ENCODE measurements at regions not wholly inside any gene's neighbourhood (a gene's known extent, or its start where the extent isn't known, plus 50 kb on each side); places are given as distances from the start of the nearest gene placed in this dataset.

DNA sequence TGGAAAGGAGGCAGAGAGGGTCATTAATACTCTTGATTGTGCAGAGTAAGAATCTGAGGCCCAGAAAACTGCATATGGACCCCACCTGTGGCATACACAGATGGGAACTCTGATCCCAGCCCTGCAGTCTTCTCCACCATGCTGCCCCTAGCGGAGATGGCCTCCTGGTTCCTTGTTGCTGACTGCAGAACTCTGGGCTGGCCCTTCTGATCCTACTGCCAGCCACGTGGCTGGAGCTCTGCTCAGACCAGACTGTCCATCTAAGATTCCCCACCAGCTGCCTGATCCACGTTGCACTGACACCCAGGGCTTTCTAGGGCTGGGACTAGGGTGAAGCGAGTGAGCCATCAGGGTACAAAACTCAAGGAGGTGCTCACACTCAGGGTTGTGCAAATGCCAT lies 245.7 kb upstream of the NR4A3 start:
- DNase-seq (ENCODE audit: low spot score): no peak
- Histone ChIP-seq H2BK120ac (ENCODE audit: low read depth, low read length) (no peak overlapping the region), H3K4ac (ENCODE audit: low read length) (no peak overlapping the region), H3K18ac (ENCODE audit: low read length) (no peak overlapping the region), H2AK5ac (ENCODE audit: low read depth, low read length) (no peak overlapping the region), H2AFZ (ENCODE audit: low read length) (no peak overlapping the region), H2BK15ac (ENCODE audit: low read length) (no peak overlapping the region), H3K14ac (ENCODE audit: low read length) (no peak overlapping the region), H3K27me3 (ENCODE audit: control insufficient read depth in 3 of 3, insufficient read depth in 3 of 3, low read depth in 1 of 3, low read length in 3 of 3) (no peaks in the 10 kb centered on the region), H4K8ac (ENCODE audit: low read depth, low read length) (no peak overlapping the region), H2BK5ac (ENCODE audit: low read length) (no peak overlapping the region), H3K27ac (replicated peaks; ENCODE audit: low read length) (no peak overlapping the region), H4K91ac (ENCODE audit: low read depth, low read length, poor library complexity) (no peak overlapping the region), H3K9me3 (replicated peaks in 1 of 2; ENCODE audit: control insufficient read depth in 2 of 2, insufficient read depth in 1 of 2, low read depth in 1 of 2, low read length in 2 of 2) (no peaks in the 10 kb centered on the region), H3K79me1 (ENCODE audit: low read depth, low read length) (no peaks in the 10 kb centered on the region), H3K4me2 (ENCODE audit: insufficient read depth, low read length, poor library complexity, severe bottlenecking) (no peak overlapping the region), H2BK12ac (ENCODE audit: low read length) (no peak overlapping the region), H3K4me1 (ENCODE audit: control insufficient read depth in 2 of 2, insufficient read depth in 1 of 2, low read depth in 1 of 2, low read length in 2 of 2) (peaks cover 0 to 1% of the 10 kb centered on the region in 2 donors), H3K4me3 (ENCODE audit: low read length in 2 of 2) (no peak overlapping the region), H3K23ac (ENCODE audit: low read depth, low read length, poor library complexity) (no peak overlapping the region), H3K36me3 (replicated peaks in 1 of 2; ENCODE audit: control insufficient read depth in 2 of 2, insufficient read depth in 2 of 2, low read length in 2 of 2) (no peaks in the 10 kb centered on the region), H3K9ac (ENCODE audit: low read depth, low read length, poor library complexity) (no peak overlapping the region)
- no CpG with 5 or more reads among the region's 4 CpGs for WGBS, 2 donors (ENCODE audit: extremely low coverage in 2 of 2, insufficient read length in 2 of 2, insufficient replicate concordance in 1 of 2)

DNA sequence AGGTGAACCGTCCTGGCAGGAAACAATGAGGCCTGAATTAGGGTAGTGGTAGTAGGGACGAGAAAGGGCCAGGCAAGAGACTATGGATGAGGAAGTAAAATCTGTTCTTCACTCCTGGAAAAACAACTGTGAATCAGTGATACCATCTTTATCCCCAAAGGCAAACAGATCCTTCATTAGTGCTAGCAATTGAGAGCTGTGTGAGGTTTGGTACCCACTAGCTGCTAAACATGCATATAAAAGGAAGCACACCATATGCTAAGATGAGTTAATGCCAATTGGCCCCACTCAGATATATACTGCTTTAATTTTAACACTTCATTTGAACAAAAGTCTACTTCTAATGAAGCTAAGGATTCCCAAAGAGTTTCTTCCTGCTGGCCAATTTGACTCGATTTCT lies 244.8 kb upstream of the NR4A3 start:
- no peak overlapping the region for H3K27ac ChIP-seq (replicated peaks; ENCODE audit: low read length)
- no peak overlapping the region for H2AFZ ChIP-seq (ENCODE audit: low read length)
- H3K4me3 ChIP-seq (ENCODE audit: low read length in 2 of 2): no peak overlapping the region
- no CpG with 5 or more reads among the region's 3 CpGs for WGBS, 2 donors (ENCODE audit: extremely low coverage in 2 of 2, insufficient read length in 2 of 2, insufficient replicate concordance in 1 of 2)
- no peak overlapping the region for H2BK5ac ChIP-seq (ENCODE audit: low read length)
- peaks cover 0 to 1% of the 10 kb centered on the region in 2 donors for H3K4me1 ChIP-seq (ENCODE audit: control insufficient read depth in 2 of 2, insufficient read depth in 1 of 2, low read depth in 1 of 2, low read length in 2 of 2)
- H4K8ac ChIP-seq (ENCODE audit: low read depth, low read length): no peak overlapping the region
- H3K4ac ChIP-seq (ENCODE audit: low read length): no peak overlapping the region
- H3K36me3 ChIP-seq (replicated peaks in 1 of 2; ENCODE audit: control insufficient read depth in 2 of 2, insufficient read depth in 2 of 2, low read length in 2 of 2): no peaks in the 10 kb centered on the region
- H3K79me1 ChIP-seq (ENCODE audit: low read depth, low read length): no peaks in the 10 kb centered on the region
- no peak for DNase-seq (ENCODE audit: low spot score)
- no peaks in the 10 kb centered on the region for H3K9me3 ChIP-seq (replicated peaks in 1 of 2; ENCODE audit: control insufficient read depth in 2 of 2, insufficient read depth in 1 of 2, low read depth in 1 of 2, low read length in 2 of 2)
- H3K9ac ChIP-seq (ENCODE audit: low read depth, low read length, poor library complexity): no peak overlapping the region
- no peak overlapping the region for H4K91ac ChIP-seq (ENCODE audit: low read depth, low read length, poor library complexity)
- no peak overlapping the region for H2BK15ac ChIP-seq (ENCODE audit: low read length)
- H3K27me3 ChIP-seq (ENCODE audit: control insufficient read depth in 3 of 3, insufficient read depth in 3 of 3, low read depth in 1 of 3, low read length in 3 of 3): no peaks in the 10 kb centered on the region
- H2BK120ac ChIP-seq (ENCODE audit: low read depth, low read length): no peak overlapping the region
- no peak overlapping the region for H3K18ac ChIP-seq (ENCODE audit: low read length)
- H2BK12ac ChIP-seq (ENCODE audit: low read length): no peak overlapping the region
- H3K23ac ChIP-seq (ENCODE audit: low read depth, low read length, poor library complexity): no peak overlapping the region
- no peak overlapping the region for H2AK5ac ChIP-seq (ENCODE audit: low read depth, low read length)
- no peak overlapping the region for H3K4me2 ChIP-seq (ENCODE audit: insufficient read depth, low read length, poor library complexity, severe bottlenecking)
- H3K14ac ChIP-seq (ENCODE audit: low read length): no peak overlapping the region

GRCh38 chr9:99577351-99577750 lies 244.3 kb upstream of the NR4A3 start:
- Histone ChIP-seq H2AK5ac (ENCODE audit: low read depth, low read length) (no peak overlapping the region), H3K9me3 (replicated peaks in 1 of 2; ENCODE audit: control insufficient read depth in 2 of 2, insufficient read depth in 1 of 2, low read depth in 1 of 2, low read length in 2 of 2) (no peaks in the 10 kb centered on the region), H3K4ac (ENCODE audit: low read length) (no peak overlapping the region), H4K8ac (ENCODE audit: low read depth, low read length) (no peak overlapping the region), H3K79me1 (ENCODE audit: low read depth, low read length) (no peaks in the 10 kb centered on the region), H3K4me1 (ENCODE audit: control insufficient read depth in 2 of 2, insufficient read depth in 1 of 2, low read depth in 1 of 2, low read length in 2 of 2) (peaks cover 0 to 1% of the 10 kb centered on the region in 2 donors), H3K23ac (ENCODE audit: low read depth, low read length, poor library complexity) (no peak overlapping the region), H2AFZ (ENCODE audit: low read length) (no peak overlapping the region), H3K18ac (ENCODE audit: low read length) (no peak overlapping the region), H3K9ac (ENCODE audit: low read depth, low read length, poor library complexity) (no peak overlapping the region), H4K91ac (ENCODE audit: low read depth, low read length, poor library complexity) (no peak overlapping the region), H2BK120ac (ENCODE audit: low read depth, low read length) (no peak overlapping the region), H3K4me2 (ENCODE audit: insufficient read depth, low read length, poor library complexity, severe bottlenecking) (no peak overlapping the region), H2BK15ac (ENCODE audit: low read length) (no peak overlapping the region), H3K14ac (ENCODE audit: low read length) (no peak overlapping the region), H3K27ac (replicated peaks; ENCODE audit: low read length) (no peak overlapping the region), H3K4me3 (ENCODE audit: low read length in 2 of 2) (no peak overlapping the region), H3K36me3 (replicated peaks in 1 of 2; ENCODE audit: control insufficient read depth in 2 of 2, insufficient read depth in 2 of 2, low read length in 2 of 2) (no peaks in the 10 kb centered on the region), H3K27me3 (ENCODE audit: control insufficient read depth in 3 of 3, insufficient read depth in 3 of 3, low read depth in 1 of 3, low read length in 3 of 3) (no peaks in the 10 kb centered on the region), H2BK12ac (ENCODE audit: low read length) (no peak overlapping the region), H2BK5ac (ENCODE audit: low read length) (no peak overlapping the region)
- no CpG with 5 or more reads among the region's 2 CpGs for WGBS, 2 donors (ENCODE audit: extremely low coverage in 2 of 2, insufficient read length in 2 of 2, insufficient replicate concordance in 1 of 2)
- no peak for DNase-seq (ENCODE audit: low spot score)

- H3K9me3 ChIP-seq (replicated peaks in 1 of 2; ENCODE audit: control insufficient read depth in 2 of 2, insufficient read depth in 1 of 2, low read depth in 1 of 2, low read length in 2 of 2): peaks cover 0 to 2% of the 10 kb centered on the region in 2 donors
- no peaks in the 10 kb centered on the region for H3K36me3 ChIP-seq (replicated peaks in 1 of 2; ENCODE audit: control insufficient read depth in 2 of 2, insufficient read depth in 2 of 2, low read length in 2 of 2)
- H3K4me2 ChIP-seq (ENCODE audit: insufficient read depth, low read length, poor library complexity, severe bottlenecking): no peak overlapping the region
- DNase-seq (ENCODE audit: low spot score): no peak
- H3K4me1 ChIP-seq (ENCODE audit: control insufficient read depth in 2 of 2, insufficient read depth in 1 of 2, low read depth in 1 of 2, low read length in 2 of 2): peaks cover 0 to 1% of the 10 kb centered on the region in 2 donors
- no CpG with 5 or more reads among the region's 1 CpG for WGBS, 2 donors (ENCODE audit: extremely low coverage in 2 of 2, insufficient read length in 2 of 2, insufficient replicate concordance in 1 of 2)
- H2AK5ac ChIP-seq (ENCODE audit: low read depth, low read length): no peak overlapping the region
- no peak overlapping the region for H3K23ac ChIP-seq (ENCODE audit: low read depth, low read length, poor library complexity)
- H3K79me1 ChIP-seq (ENCODE audit: low read depth, low read length): no peaks in the 10 kb centered on the region
- H2BK5ac ChIP-seq (ENCODE audit: low read length): no peak overlapping the region
- H3K27ac ChIP-seq (replicated peaks; ENCODE audit: low read length): no peak overlapping the region
- no peak overlapping the region for H3K18ac ChIP-seq (ENCODE audit: low read length)
- no peak overlapping the region for H4K91ac ChIP-seq (ENCODE audit: low read depth, low read length, poor library complexity)
- no peak overlapping the region for H3K4ac ChIP-seq (ENCODE audit: low read length)
- no peak overlapping the region for H4K8ac ChIP-seq (ENCODE audit: low read depth, low read length)
- H3K27me3 ChIP-seq (ENCODE audit: control insufficient read depth in 3 of 3, insufficient read depth in 3 of 3, low read depth in 1 of 3, low read length in 3 of 3): no peaks in the 10 kb centered on the region
- no peak overlapping the region for H2BK120ac ChIP-seq (ENCODE audit: low read depth, low read length)
- H3K4me3 ChIP-seq (ENCODE audit: low read length in 2 of 2): no peak overlapping the region
- H2BK15ac ChIP-seq (ENCODE audit: low read length): no peak overlapping the region
- no peak overlapping the region for H3K9ac ChIP-seq (ENCODE audit: low read depth, low read length, poor library complexity)
- no peak overlapping the region for H2BK12ac ChIP-seq (ENCODE audit: low read length)
- H3K14ac ChIP-seq (ENCODE audit: low read length): no peak overlapping the region
- H2AFZ ChIP-seq (ENCODE audit: low read length): no peak overlapping the region
These were observed 243.0 kb upstream of the NR4A3 start for GRCh38 chr9:99578666-99579065.

Data from neuronal stem cell (in vitro differentiated cells).